CD4-positive, alpha-beta T cell treated with Interleukin-4 for 4 hours (primary cell): ENCODE measurements at regions not wholly inside any gene's neighbourhood (a gene's known extent, or its start where the extent isn't known, plus 50 kb on each side); places are given as distances from the start of the nearest gene placed in this dataset.

Source experiments
- DNase-seq: peaks from one replicate; pipeline ENCODE4 v3.0.0-alpha.2; 2020

DNA sequence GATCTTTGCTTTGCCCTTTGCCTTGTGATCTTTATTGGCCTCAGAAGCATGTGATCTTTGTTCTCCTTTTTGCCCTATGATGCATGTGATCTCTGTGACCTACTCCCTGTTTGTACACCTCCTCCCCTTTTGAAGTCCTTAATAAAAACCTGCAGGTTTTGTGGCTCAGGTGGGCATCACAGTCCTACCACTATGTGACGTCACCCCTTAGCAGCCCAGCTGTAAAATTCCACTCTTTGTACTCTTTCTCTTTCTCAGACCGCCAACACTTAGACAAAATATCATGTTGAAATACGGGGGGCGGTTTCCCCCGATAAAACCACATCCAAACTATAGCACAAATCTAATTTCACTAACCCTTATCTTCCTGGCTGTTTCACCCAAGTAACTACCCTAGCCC is 76.7 kb upstream of the RAPGEF4 start:
- no peak for DNase-seq

GRCh38 chr2:172662099-172662498 is 73.5 kb upstream of the RAPGEF4 start:
- no peak for DNase-seq

GRCh38 chr2:172664766-172665165 is 70.9 kb upstream of the RAPGEF4 start:
- DNase-seq = no peak

DNA sequence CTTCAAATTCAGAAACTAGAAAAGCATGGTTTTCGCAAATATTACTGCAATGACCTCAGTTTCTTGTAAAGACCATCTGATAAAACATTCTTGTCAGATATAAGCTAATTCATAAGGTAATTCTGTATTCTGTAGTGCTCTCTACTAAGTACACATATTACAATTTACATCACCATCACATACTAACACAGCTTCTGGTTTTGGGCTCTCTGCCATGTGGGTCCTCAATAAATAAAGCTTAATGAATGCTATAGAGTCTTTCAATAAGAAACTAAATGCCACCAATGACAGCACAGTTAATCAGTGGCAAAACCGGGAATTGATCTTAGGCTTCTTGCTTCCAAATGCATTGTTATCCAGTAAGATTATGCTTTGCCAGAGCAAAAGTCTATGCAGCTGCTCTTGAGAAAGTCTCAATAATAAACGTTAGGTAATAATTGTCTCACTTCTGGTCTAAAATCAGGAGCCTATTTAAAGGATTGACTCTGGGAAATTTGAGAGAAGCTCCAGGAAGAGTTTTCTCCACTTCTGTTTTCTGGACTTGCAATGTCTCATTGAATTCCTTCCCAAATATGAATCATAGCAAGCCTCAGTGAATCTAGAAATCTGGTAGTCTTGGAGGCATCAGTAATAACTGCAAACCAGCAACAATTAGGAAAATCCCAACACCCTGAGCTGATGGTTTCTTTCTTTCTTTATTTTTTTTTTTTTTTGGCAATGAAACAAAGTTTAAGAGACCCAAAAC is 67.9 kb upstream of the RAPGEF4 start:
- DNase-seq = no peak

DNA sequence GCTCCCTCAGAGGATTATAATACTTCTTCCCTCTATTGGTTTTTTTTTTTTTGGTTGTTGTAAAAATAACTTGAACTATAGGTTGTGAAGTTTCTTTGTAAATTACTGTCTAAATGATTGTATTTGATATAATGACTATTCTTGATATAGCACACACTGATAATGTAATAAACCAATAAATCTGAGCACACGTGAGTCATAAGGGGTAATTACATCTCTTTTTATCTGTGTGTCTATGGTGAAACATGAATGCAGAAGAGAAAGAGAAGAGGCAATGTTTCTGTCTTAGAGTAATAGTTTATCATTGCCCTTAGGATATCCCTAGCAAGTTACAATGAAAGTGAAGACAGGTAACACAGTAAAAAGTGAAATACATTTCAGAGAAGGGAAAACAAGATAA is 64.1 kb upstream of the RAPGEF4 start:
- DNase-seq = no peak

GRCh38 chr2:172672114-172672513 is 63.5 kb upstream of the RAPGEF4 start:
- DNase-seq = no peak

DNA sequence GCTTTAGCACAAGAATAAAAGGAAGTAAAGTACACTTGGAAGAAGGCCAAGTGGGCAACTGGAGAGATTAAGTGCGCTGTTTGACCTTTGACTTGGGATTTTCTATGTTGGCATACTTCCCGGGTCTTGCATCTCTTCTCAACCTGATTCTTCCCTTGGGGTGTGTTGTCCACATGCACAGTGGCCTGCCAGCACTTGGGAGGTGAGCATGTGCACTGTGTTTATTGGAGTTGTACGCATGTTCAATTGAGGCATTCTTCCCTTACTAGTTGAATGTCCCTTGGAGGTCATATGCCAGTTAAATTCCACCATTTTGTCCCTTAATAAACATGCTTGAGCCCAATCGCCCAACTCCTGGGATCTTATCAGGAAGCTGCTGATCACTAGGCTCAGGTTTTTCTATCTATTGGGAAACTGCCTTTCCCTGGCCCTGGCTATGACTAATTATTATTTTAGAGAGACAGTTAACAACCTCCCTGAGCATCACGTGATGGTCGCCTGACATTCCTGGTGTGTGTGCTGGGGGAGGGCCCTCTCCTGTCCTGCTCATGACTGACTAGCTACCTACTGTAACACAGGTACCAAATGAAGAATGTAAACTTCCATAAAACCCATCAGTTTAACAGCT is 62.5 kb upstream of the RAPGEF4 start:
- no peak for DNase-seq

DNA sequence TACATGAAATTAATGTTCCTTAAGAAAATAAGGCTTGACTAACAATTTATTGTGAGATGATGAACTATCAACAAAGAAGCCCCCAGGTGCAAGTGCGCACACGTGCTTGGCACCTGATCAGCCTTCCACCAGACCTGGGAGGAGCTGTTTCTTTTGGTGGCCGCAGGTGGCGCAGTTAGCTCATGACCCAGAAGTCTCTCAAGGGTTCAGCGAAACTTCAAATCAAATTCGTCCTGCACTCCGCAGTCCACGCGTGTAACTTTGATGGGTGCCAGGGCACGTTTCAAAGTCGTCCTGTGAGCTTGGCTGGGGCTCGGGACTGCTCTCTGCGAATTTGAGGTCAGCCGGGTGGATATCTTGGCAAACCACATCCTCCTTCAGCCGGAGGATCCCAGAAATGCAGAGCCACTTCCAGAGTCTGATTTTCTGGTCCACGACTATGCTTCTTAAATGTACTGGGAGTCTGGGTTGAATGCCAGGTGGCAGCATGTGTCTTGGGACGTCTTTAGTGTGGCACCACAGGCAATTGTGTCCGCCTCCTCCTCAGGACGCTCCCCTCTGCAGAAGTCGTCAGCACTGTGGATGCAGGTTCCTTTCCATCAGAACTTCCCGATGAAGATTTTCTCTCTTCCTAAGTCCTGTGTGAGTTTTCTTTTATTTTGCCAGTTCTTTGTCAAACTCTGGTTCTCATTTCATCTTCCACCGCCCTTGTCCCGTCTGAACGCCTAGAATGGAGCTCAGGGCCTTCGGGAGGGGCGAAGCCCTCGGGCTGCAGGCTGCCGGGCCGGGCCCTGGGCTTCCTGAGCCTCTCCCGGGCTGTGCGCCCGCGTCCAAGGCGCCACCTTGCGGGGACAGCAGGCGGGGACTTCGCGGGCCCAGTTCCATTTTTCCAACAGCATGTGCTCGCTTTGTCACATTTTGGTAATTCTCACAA is 61.3 kb upstream of the RAPGEF4 start:
- peak; percentile 9 for DNase-seq

DNA sequence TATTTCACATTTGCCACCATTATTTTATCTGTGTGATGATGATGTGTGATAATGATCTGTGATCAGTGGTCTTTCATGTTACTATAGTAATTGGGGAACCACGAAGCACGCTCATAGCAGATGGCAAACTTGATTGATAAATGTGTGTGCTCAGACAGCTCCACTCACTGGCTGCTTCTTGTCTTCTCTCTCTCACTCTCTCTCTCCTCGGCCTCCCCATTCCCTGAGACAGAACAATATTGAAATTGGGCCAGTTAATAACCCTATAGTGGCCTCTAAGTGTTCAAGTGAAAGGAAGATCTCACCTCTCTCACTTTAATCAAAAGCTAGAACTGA is 60.7 kb upstream of the RAPGEF4 start:
- no peak for DNase-seq

GRCh38 chr2:172677363-172677762 is 58.3 kb upstream of the RAPGEF4 start:
- DNase-seq = no peak

GRCh38 chr2:172680436-172681068 is 55.1 kb upstream of the RAPGEF4 start:
- DNase-seq = no peak

DNA sequence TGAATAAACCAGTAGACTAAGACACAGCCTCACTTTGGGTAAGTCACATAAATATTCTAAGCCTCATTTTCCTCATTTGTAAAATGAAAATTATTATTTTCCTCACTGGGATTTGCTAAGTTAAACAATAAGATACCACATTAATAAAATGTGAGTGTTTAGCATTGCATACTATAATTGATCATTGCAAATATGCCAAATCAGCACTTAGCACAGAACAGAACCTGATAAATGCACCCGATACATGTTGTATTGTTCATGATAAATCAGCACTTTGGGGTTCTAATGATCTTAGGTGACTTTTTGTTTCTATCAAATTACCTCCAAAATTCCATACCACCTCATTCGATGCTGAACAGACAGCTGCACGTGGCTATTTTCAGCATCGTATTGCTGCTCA is 50.2 kb upstream of the RAPGEF4 start:
- no peak for DNase-seq
